SKM-1 (cell line): ENCODE measurements at regions not wholly inside any gene's neighbourhood (a gene's known extent, or its start where the extent isn't known, plus 50 kb on each side); places are given as distances from the start of the nearest gene placed in this dataset.
"Not testable (repeated sequence)": the region's sequence is repeated elsewhere in the genome, so short reads cannot be mapped to it uniquely, and the experiment has no call there.

Source experiments
- DNase-seq: peaks from one replicate; lab custom pipeline; 2025; ENCODE audit not compliant: unreplicated experiment; lab: John Stamatoyannopoulos, UW

GRCh38 chr13:38160131-38160530, 189.5 kb upstream of the UFM1 start:
- no peak for DNase-seq

GRCh38 chr13:38159710-38160109, 189.9 kb upstream of the UFM1 start:
- no peak for DNase-seq

GRCh38 chr13:38147050-38147449, 202.6 kb upstream of the UFM1 start:
- no peak for DNase-seq

- no peak for DNase-seq
Measured at GRCh38 chr13:38141792-38142191, 207.9 kb upstream of the UFM1 start.

- DNase-seq: no peak
Measured at GRCh38 chr13:38135592-38135991, 214.1 kb upstream of the UFM1 start.

- no peak for DNase-seq
Measured at GRCh38 chr13:38121267-38121666, 228.4 kb upstream of the UFM1 start.

GRCh38 chr13:38103851-38104250, 234.3 kb upstream of the TRPC4 start:
- no peak for DNase-seq

- no peak for DNase-seq
Measured at GRCh38 chr13:38099751-38100150, 230.2 kb upstream of the TRPC4 start.

GRCh38 chr13:38093425-38093824, 223.9 kb upstream of the TRPC4 start:
- DNase-seq: no peak

- no peak for DNase-seq
Measured at GRCh38 chr13:38090913-38091312, 221.3 kb upstream of the TRPC4 start.

- no peak for DNase-seq
Measured at GRCh38 chr13:38086721-38087120, 217.1 kb upstream of the TRPC4 start.

GRCh38 chr13:38086013-38086412, 216.4 kb upstream of the TRPC4 start:
- no peak for DNase-seq

GRCh38 chr13:38073931-38074330, 204.4 kb upstream of the TRPC4 start:
- DNase-seq: no peak

GRCh38 chr13:38072696-38073095, 203.1 kb upstream of the TRPC4 start:
- DNase-seq: no peak

- DNase-seq: not testable (repeated sequence)
Measured at GRCh38 chr13:38071340-38071739, 201.8 kb upstream of the TRPC4 start.

- no peak for DNase-seq
Measured at GRCh38 chr13:38053896-38054295, 184.3 kb upstream of the TRPC4 start.

GRCh38 chr13:38046049-38046376, 176.4 kb upstream of the TRPC4 start:
- DNase-seq: no peak

GRCh38 chr13:38045278-38046048, 175.9 kb upstream of the TRPC4 start:
- peak; percentile 1 for DNase-seq

GRCh38 chr13:38044067-38044466, 174.5 kb upstream of the TRPC4 start:
- no peak for DNase-seq

GRCh38 chr13:38042771-38043170, 173.2 kb upstream of the TRPC4 start:
- no peak for DNase-seq

- no peak for DNase-seq
Measured at GRCh38 chr13:38024431-38024830, 154.9 kb upstream of the TRPC4 start.

- no peak for DNase-seq
Measured at GRCh38 chr13:38017320-38017719, 147.7 kb upstream of the TRPC4 start.

- no peak for DNase-seq
Measured at GRCh38 chr13:38013676-38014075, 144.1 kb upstream of the TRPC4 start.
